Neural cell (in vitro differentiated cells): ENCODE measurements at regions not wholly inside any gene's neighbourhood (a gene's known extent, or its start where the extent isn't known, plus 50 kb on each side); places are given as distances from the start of the nearest gene placed in this dataset.

ENCODE experiments used
- H2AFZ ChIP-seq: fragments of 200-600, 300-800 bp; sonication (generic), shearing (Covaris generic); 2 replicates; pipeline ENCODE4 v1.6.0; 2014; ENCODE audit warnings: low read depth, mild to moderate bottlenecking, antibody characterized with exemption, low read length, moderate library complexity
- H3F3A ChIP-seq: fragments of 200-600 bp; shearing (Covaris generic); 2 replicates; pipeline ENCODE4 v1.6.1; 2016; ENCODE audit warnings: mild to moderate bottlenecking, moderate library complexity, mixed read lengths, antibody characterized with exemption, low read length; ENCODE audit not compliant: insufficient read depth, poor library complexity, severe bottlenecking
- H3K27ac ChIP-seq: fragments of 200-600, 300-800 bp; sonication (generic), shearing (Covaris generic); 2 replicates; pipeline ENCODE4 v1.5.1; 2014; ENCODE audit warnings: mild to moderate bottlenecking, low read length, moderate library complexity
- H3K27me3 ChIP-seq: fragments of 300-800, 200-600 bp; sonication (generic), shearing (Covaris generic); 2 replicates; pipeline ENCODE4 v1.6.0; 2014; ENCODE audit warnings: mild to moderate bottlenecking, low read depth, low read length, moderate library complexity; ENCODE audit not compliant: insufficient read depth
- H3K36me3 ChIP-seq: fragments of 300-800, 200-600 bp; sonication (generic), shearing (Covaris generic); 2 replicates; pipeline ENCODE4 v1.5.1; 2014; ENCODE audit warnings: mild to moderate bottlenecking, antibody characterized with exemption, low read length, moderate library complexity; ENCODE audit not compliant: insufficient read depth
- H3K4me2 ChIP-seq: fragments of 300-800, 200-600 bp; sonication (generic), shearing (Covaris generic); 2 replicates; pipeline ENCODE4 v1.6.0; 2014; ENCODE audit warnings: mild to moderate bottlenecking, low read length
- H3K4me3 ChIP-seq: fragments of 300-800, 200-600 bp; sonication (generic), shearing (Covaris generic); 2 replicates; pipeline ENCODE4 v1.5.1; 2014; ENCODE audit warnings: mild to moderate bottlenecking, low read length, moderate library complexity
- H3K79me2 ChIP-seq: fragments of 200-600 bp; shearing (Covaris generic); replicated peaks from 2 replicates; pipeline ENCODE4 v1.6.0; 2014; ENCODE audit warnings: mild to moderate bottlenecking, low read length, moderate library complexity; ENCODE audit not compliant: insufficient read depth
- H3K9ac ChIP-seq: fragments of 300-800, 200-600 bp; sonication (generic), shearing (Covaris generic); 2 replicates; pipeline ENCODE4 v1.6.1; 2016; ENCODE audit warnings: mild to moderate bottlenecking, low read length, mixed read lengths
- H3K9me2 ChIP-seq: fragments of 200-600 bp; shearing (Covaris generic); 2 replicates; pipeline ENCODE4 v1.6.1; 2016; ENCODE audit warnings: mild to moderate bottlenecking, low read length, mixed read lengths; ENCODE audit not compliant: insufficient read depth
- H3K9me3 ChIP-seq: fragments of 200-600, 300-800 bp; sonication (generic), shearing (Covaris generic); 2 replicates; pipeline ENCODE4 v1.6.1; 2016; ENCODE audit warnings: mild to moderate bottlenecking, mixed run types, low read length, moderate library complexity, mixed read lengths
- H4K20me1 ChIP-seq: fragments of 200-600 bp; shearing (Covaris generic); 2 replicates; pipeline ENCODE4 v1.6.1; 2016; ENCODE audit warnings: mild to moderate bottlenecking, mixed run types; ENCODE audit not compliant: insufficient read depth
- CTCF ChIP-seq: fragments of 450-650 bp; IDR thresholded peaks from 2 replicates; pipeline ENCODE4 v1.5.1; 2014; ENCODE audit warnings: antibody characterized with exemption, mild to moderate bottlenecking, moderate library complexity; ENCODE audit not compliant: poor library complexity, severe bottlenecking
- EP300 ChIP-seq: fragments of 450-650 bp; conservative IDR thresholded peaks from 2 replicates; pipeline ENCODE4 v1.6.1; 2014; ENCODE audit warnings: antibody characterized with exemption, mild to moderate bottlenecking, moderate library complexity; ENCODE audit not compliant: poor library complexity, severe bottlenecking
- EZH2 ChIP-seq: fragments of 200-600, 300-800 bp; shearing (Covaris generic), sonication (generic); IDR thresholded peaks from 2 replicates; pipeline ENCODE4 v1.6.1; 2014; ENCODE audit warnings: antibody characterized with exemption, low read length, borderline replicate concordance, mild to moderate bottlenecking; ENCODE audit not compliant: insufficient read depth, poor library complexity, severe bottlenecking
- MXI1 ChIP-seq: fragments of 450-650 bp; conservative IDR thresholded peaks from 2 replicates; pipeline ENCODE4 v1.6.1; 2014; ENCODE audit warnings: antibody characterized with exemption, mild to moderate bottlenecking; ENCODE audit not compliant: poor library complexity, severe bottlenecking
- POLR2AphosphoS5 ChIP-seq: IDR thresholded peaks from 2 replicates; pipeline ENCODE4 v1.6.1; 2012
- RAD21 ChIP-seq: fragments of 450-650 bp; conservative IDR thresholded peaks from 2 replicates; pipeline ENCODE4 v1.6.1; 2014; ENCODE audit warnings: antibody characterized with exemption, mild to moderate bottlenecking, moderate library complexity
- REST ChIP-seq: IDR thresholded peaks from 2 replicates; pipeline ENCODE4 v1.6.1; 2012; ENCODE audit warnings: borderline replicate concordance
- SMC3 ChIP-seq: fragments of 450-650 bp; conservative IDR thresholded peaks from 2 replicates; pipeline ENCODE4 v1.6.1; 2014; ENCODE audit warnings: antibody characterized with exemption, mild to moderate bottlenecking, moderate library complexity; ENCODE audit not compliant: poor library complexity
- TAF1 ChIP-seq: IDR thresholded peaks from 2 replicates; pipeline ENCODE4 v1.6.1; 2012; ENCODE audit warnings: low read depth

GRCh38 chr3:127114337-127115070 lies 78.4 kb upstream of the PRR23E start:
- Histone ChIP-seq H3K36me3 (no peaks in the 10 kb centered on the region), H3K9me3 (peaks cover 3% of the 10 kb centered on the region)

More at GRCh38 chr3:127114337-127115070, 78.4 kb upstream of the PRR23E start:
- Histone ChIP-seq H3K27me3 (no peaks in the 10 kb centered on the region), H3K4me2 (no peak overlapping the region), H3K4me3 (no peak overlapping the region), H3F3A (no peaks in the 10 kb centered on the region), H4K20me1 (no peaks in the 10 kb centered on the region), H2AFZ (no peak overlapping the region), H3K9me2 (no peaks in the 10 kb centered on the region), H3K27ac (no peak overlapping the region), H3K79me2 (no peaks in the 10 kb centered on the region), H3K9ac (no peak overlapping the region)
- TF ChIP-seq EP300 = no peak
- no peak for TF ChIP-seq EZH2
- TF ChIP-seq SMC3 = no peak
- no peak for TF ChIP-seq POLR2AphosphoS5
- TF ChIP-seq MXI1 = no peak
- no peak for TF ChIP-seq REST
- TF ChIP-seq TAF1 = no peak
- no peak for TF ChIP-seq RAD21
- TF ChIP-seq CTCF = no peak
